ENCODE measurements at regions not wholly inside any gene's neighbourhood (a gene's known extent, or its start where the extent isn't known, plus 50 kb on each side); places are given as distances from the start of the nearest gene placed in this dataset.

DNA sequence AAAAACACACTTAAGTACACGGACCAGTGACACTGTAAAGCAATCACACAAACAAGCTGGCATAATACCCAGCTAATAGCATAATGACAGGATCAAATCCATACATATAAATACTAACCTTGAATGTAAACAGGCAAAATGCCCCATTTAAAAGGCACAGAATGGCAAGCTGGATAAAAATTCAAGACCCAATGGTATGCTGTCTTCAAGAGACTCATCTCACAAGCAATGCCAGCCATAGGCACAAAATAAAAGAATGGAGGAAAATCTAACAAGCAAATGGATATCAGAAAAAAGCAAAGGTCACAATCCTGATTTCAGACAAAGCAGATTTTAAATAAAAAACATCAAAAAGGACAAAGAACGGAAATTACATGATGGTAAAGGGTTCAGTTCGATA is 79.1 kb upstream of the PTGFR start:
- TF ChIP-seq POLR2AphosphoS5 (IDR thresholded peaks at IDR 0.05) (no peak), POLR2A (IDR thresholded peaks at IDR 0.05) (no peak)
- TF ChIP-seq, protein P1, sequence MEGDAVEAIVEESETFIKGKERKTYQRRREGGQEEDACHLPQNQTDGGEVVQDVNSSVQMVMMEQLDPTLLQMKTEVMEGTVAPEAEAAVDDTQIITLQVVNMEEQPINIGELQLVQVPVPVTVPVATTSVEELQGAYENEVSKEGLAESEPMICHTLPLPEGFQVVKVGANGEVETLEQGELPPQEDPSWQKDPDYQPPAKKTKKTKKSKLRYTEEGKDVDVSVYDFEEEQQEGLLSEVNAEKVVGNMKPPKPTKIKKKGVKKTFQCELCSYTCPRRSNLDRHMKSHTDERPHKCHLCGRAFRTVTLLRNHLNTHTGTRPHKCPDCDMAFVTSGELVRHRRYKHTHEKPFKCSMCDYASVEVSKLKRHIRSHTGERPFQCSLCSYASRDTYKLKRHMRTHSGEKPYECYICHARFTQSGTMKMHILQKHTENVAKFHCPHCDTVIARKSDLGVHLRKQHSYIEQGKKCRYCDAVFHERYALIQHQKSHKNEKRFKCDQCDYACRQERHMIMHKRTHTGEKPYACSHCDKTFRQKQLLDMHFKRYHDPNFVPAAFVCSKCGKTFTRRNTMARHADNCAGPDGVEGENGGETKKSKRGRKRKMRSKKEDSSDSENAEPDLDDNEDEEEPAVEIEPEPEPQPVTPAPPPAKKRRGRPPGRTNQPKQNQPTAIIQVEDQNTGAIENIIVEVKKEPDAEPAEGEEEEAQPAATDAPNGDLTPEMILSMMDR (IDR thresholded peaks at IDR 0.05) = no peak
